Left hindlimb (tissue), 1 donor: ENCODE measurements at regions not wholly inside any gene's neighbourhood (a gene's known extent, or its start where the extent isn't known, plus 50 kb on each side); places are given as distances from the start of the nearest gene placed in this dataset.
"Not testable (repeated sequence)": the region's sequence is repeated elsewhere in the genome, so short reads cannot be mapped to it uniquely, and the experiment has no call there.

Source experiments
- DNase-seq: peaks from one replicate; pipeline ENCODE4 v3.0.0-alpha.2; 2018

GRCh38 chr12:74689071-74689655 is 151.5 kb downstream of the ATXN7L3B start:
- DNase-seq = no peak

GRCh38 chr12:74689929-74690328 is 152.3 kb downstream of the ATXN7L3B start:
- DNase-seq = no peak

- DNase-seq = no peak
Observed at GRCh38 chr12:74719447-74719846, 181.8 kb downstream of the ATXN7L3B start.

GRCh38 chr12:74722709-74723108 is 185.1 kb downstream of the ATXN7L3B start:
- DNase-seq = no peak

- no peak for DNase-seq
Observed at GRCh38 chr12:74725154-74725553, 187.5 kb downstream of the ATXN7L3B start.

GRCh38 chr12:74728006-74728405 is 190.4 kb downstream of the ATXN7L3B start:
- DNase-seq = no peak

GRCh38 chr12:74732164-74732784 is 194.6 kb downstream of the ATXN7L3B start:
- DNase-seq = no peak

- DNase-seq = no peak
Observed at GRCh38 chr12:74732826-74733225, 195.2 kb downstream of the ATXN7L3B start.

GRCh38 chr12:74741112-74741511 is 203.5 kb downstream of the ATXN7L3B start:
- DNase-seq = no peak

- no peak for DNase-seq
Observed at GRCh38 chr12:74747305-74747704, 209.7 kb downstream of the ATXN7L3B start.

- no peak for DNase-seq
Observed at GRCh38 chr12:74751441-74751840, 213.8 kb downstream of the ATXN7L3B start.

GRCh38 chr12:74752215-74752614 is 214.6 kb downstream of the ATXN7L3B start:
- no peak for DNase-seq

GRCh38 chr12:74770552-74770951 is 232.9 kb downstream of the ATXN7L3B start:
- no peak for DNase-seq

GRCh38 chr12:74775276-74775675 is 237.6 kb downstream of the ATXN7L3B start:
- no peak for DNase-seq

GRCh38 chr12:74776378-74776777 is 238.7 kb downstream of the ATXN7L3B start:
- no peak for DNase-seq

- no peak for DNase-seq
Observed at GRCh38 chr12:74780182-74780849, 242.7 kb downstream of the ATXN7L3B start.

- not testable (repeated sequence) for DNase-seq
Observed at GRCh38 chr12:74780850-74781241, 243.2 kb downstream of the ATXN7L3B start.

- DNase-seq = no peak
Observed at GRCh38 chr12:74781991-74782485, 244.4 kb downstream of the ATXN7L3B start.

GRCh38 chr12:74790931-74791330 is 253.3 kb downstream of the ATXN7L3B start:
- no peak for DNase-seq

- no peak for DNase-seq
Observed at GRCh38 chr12:74791365-74791764, 253.7 kb downstream of the ATXN7L3B start.

- DNase-seq = no peak
Observed at GRCh38 chr12:74794522-74794921, 256.9 kb downstream of the ATXN7L3B start.

GRCh38 chr12:74801625-74802024 is 264.0 kb downstream of the ATXN7L3B start:
- no peak for DNase-seq

GRCh38 chr12:74816398-74817175 is 279.0 kb downstream of the ATXN7L3B start:
- DNase-seq = no peak
